HG03280 (cell line): ENCODE measurements at regions not wholly inside any gene's neighbourhood (a gene's known extent, or its start where the extent isn't known, plus 50 kb on each side); places are given as distances from the start of the nearest gene placed in this dataset.
"Not testable (repeated sequence)": the region's sequence is repeated elsewhere in the genome, so short reads cannot be mapped to it uniquely, and the experiment has no call there.

Experiments used
- ATAC-seq: cut with Tn5 transposase; IDR thresholded peaks from one replicate; pipeline ENCODE4 v1.9.1; 2021; ENCODE audit warnings: mild to moderate bottlenecking, moderate library complexity; ENCODE audit not compliant: unreplicated experiment

DNA sequence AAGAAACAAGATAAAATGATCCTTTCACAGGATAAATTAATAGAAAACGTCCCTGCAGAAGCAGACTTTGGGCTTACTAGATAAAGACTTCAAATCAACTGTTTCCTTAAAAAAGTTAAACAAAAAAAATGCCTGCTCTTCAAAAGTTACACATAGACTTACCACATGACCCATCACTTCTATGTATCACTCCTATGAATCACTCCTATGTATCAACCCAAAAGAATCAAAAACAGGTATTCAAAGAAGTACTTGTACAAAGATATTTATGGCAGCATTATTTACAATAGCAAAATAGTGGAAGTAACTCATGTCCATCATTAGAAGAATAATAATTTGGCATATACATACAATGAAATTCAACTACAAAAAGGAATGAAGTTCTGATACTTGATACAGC is 56.3 kb upstream of the PRDM9 start:
- ATAC-seq, result no peak

DNA sequence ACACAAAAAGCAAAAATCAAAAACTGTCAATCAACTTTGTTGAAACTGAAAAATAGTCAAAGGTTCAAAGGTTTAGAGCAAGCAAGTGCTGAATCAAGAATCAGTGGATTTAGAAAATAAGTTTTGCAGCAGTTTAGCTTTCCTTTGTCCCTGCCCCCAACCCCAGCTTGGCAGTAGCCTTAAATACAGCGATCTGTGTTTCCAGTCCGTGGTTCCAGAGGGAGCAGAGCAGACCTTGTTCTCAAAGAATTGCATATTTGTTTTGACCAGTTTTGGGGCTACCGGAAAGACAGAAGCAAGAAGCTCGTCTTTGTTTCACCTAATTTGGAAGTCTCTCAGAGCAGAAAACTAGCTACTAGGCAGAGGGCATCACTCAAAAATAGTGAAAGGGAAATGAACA is 57.2 kb upstream of the PRDM9 start:
- ATAC-seq, result no peak

GRCh38 chr5:23448627-23449026 is 58.8 kb upstream of the PRDM9 start:
- ATAC-seq, result no peak

GRCh38 chr5:23446424-23446823 is 61.0 kb upstream of the PRDM9 start:
- ATAC-seq, result no peak

GRCh38 chr5:23445573-23445972 is 61.8 kb upstream of the PRDM9 start:
- no peak for ATAC-seq

- ATAC-seq, result no peak
Measured at GRCh38 chr5:23440703-23441102, 66.7 kb upstream of the PRDM9 start.

DNA sequence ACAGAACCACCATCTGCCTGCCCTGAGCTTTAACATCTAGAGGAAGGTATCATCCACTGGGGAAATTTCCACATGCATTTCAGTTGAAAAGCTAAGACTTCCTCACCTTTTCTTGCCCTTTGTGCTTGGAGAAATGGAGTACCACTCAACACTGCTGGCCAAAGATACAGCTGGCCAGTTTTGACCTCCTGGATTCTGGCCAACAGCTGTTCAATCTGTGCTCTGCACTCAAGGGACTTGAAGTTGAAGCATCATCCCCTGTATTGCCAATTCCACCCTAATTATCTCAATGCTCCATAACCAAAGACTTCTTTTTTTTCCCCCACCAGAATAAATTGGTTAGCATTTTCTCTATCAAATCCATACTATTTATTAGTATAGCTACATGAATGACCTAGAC is 70.4 kb upstream of the PRDM9 start:
- ATAC-seq, result no peak

GRCh38 chr5:23433534-23434315 is 73.7 kb upstream of the PRDM9 start:
- no peak for ATAC-seq

- ATAC-seq, result no peak
Measured at GRCh38 chr5:23428705-23429104, 78.7 kb upstream of the PRDM9 start.

DNA sequence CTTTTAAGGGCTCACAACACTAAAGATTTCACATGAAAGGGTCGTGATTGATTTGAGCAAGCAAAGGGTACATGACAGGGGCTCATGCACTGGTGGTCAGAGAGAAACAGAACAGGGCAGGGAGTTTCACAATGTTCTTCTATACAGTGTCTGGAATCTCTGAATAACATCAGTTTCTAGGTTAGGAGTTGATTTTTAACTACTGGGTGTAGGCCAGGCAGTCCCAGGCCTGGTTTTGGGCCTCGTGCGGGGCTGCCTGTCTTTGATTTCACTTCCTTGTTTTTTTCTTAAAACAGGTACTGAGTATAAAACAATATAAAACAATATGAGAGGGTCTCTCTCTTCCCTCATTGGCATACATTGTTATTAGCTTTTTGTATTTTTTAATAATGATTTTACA is 87.2 kb upstream of the PRDM9 start:
- not testable (repeated sequence) for ATAC-seq

- no peak for ATAC-seq
Measured at GRCh38 chr5:23419115-23419514, 88.3 kb upstream of the PRDM9 start.

GRCh38 chr5:23412515-23412914 is 94.9 kb upstream of the PRDM9 start:
- no peak for ATAC-seq

- ATAC-seq, result no peak
Measured at GRCh38 chr5:23411994-23412393, 95.4 kb upstream of the PRDM9 start.

DNA sequence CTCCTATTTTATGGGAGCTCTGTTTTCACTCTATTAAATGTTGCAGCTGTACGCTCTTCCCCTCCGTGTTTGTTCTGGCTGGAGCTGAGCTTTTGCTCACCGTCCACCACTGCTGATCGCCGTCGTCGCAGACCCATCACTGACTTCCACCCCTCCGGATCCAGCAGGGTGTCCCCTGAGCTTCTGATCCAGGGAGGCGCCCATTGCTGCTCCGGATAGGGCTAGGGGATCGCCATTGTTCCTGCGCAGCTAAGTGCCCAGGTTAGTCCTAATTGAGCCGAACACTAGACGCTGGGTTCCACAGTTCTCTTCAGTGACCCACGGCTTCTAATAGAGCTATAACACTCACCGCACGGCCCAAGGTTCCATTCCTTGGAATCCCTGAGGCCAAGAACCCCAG is 96.2 kb upstream of the PRDM9 start:
- no peak for ATAC-seq

GRCh38 chr5:23410775-23411174 is 96.6 kb upstream of the PRDM9 start:
- ATAC-seq, result not testable (repeated sequence)

DNA sequence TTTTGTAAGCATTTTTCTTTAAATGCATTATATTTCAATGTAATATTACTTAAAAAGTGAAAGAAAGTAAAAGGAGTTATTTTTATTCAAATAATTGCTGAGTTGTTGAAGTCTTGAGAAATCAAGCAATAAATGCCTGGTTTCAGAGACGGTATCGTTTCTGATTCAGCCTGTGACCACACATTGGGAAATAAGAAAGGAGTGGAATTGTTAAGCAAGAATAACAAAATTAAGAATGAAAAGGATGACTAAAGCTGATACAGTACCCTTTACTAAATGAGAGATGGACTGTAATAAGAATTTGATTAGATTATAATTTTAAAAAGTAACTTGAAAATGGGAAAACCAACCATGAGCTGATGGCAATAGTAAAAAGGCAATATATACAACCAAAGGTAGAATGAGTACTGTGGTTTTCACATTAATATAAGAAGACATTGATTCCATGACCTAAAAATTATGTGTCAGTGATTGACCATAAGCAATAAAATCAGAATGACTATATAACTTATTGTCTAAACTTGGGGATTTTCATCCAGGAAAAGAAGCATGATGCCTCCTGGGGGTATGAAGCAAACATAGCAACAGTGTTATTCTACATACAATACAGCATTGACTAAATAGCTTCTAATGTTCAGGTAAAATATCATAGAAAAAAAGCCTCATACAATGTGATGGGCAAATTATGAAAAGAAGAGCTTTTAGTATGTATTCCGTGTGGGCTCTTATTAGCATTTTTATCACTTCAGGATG is 101.9 kb upstream of the PRDM9 start:
- no peak for ATAC-seq

GRCh38 chr5:23402585-23402984 is 104.8 kb upstream of the PRDM9 start:
- ATAC-seq, result no peak

DNA sequence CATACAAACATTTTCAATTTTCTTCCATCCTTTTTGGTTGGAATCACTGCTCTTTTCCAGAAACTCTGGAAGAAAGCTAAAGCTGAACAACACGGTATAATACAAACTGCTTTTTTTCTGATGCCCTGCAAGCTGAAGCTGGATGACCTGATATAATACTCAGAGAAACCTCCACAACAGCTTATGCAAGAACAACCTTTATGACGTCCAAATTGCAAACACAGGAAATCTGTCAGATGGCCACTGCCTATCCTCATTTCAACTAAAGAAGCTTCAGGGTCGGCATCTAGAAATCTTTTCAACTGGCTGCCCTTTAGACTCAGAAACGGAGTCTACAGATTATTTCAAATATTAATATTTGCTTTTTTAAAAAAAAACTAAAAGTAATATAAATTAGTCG is 106.5 kb upstream of the PRDM9 start:
- no peak for ATAC-seq

DNA sequence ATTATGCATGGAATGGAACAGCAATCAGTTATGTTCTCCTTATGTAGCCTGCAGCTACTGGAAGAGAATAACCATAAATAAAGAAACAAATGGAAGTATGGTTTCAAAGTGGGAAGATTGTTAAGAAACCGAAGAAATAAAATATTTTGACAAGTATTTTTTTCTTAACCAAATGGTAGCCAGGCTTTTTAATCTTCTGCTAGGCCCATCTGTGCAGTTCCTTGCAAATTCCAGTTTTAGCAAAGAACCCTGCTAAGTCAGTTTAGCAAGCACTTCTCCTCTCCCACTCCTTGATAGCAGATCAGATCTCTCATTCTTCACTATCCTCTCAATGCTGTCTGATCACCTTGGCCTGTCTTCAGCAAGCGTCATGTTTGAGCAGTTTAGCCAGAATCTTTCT is 111.1 kb upstream of the PRDM9 start:
- no peak for ATAC-seq

- ATAC-seq, result no peak
Measured at GRCh38 chr5:23389291-23390101, 117.9 kb upstream of the PRDM9 start.

- no peak for ATAC-seq
Measured at GRCh38 chr5:23385036-23385435, 122.4 kb upstream of the PRDM9 start.

DNA sequence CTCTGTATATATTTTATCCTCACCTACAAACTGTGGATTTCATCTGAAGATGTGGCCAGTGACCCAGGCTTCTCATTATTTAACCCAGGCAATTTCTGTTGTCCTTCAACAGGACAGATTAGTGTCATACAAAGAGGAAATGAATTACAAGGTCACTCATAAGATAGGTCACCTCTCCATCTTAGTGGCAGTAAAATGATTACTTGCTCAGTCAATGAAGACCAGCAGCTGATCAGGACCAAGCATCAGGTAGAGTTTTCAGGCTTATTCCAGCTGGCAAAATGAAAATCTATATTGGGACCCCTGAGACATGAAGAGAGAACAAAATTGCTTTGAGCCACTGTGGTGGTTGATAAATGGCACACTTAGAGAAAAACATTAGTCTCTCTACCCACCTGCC is 135.2 kb upstream of the PRDM9 start:
- no peak for ATAC-seq
